ENCODE measurements at regions not wholly inside any gene's neighbourhood (a gene's known extent, or its start where the extent isn't known, plus 50 kb on each side); places are given as distances from the start of the nearest gene placed in this dataset.

DNA sequence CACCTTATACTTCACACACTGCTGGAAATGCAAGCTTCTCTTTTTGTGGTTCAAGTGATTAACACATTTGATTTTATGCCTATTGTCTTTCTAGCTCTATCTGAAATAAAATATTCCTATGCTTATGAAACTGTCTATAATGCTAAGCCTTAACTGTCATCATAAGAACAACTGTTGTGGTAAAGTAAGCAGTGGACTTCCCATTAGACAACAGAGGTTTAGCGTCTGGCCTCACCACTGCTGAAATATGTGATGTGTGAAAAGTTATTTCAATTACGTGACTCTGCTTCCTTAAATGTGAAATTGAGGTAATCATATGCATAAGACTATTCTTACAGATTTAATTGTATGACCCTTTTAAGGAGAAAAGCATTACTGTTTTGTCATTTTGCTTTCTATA is 140.2 kb upstream of the LYSMD4 start:
- TF ChIP-seq, protein P1, sequence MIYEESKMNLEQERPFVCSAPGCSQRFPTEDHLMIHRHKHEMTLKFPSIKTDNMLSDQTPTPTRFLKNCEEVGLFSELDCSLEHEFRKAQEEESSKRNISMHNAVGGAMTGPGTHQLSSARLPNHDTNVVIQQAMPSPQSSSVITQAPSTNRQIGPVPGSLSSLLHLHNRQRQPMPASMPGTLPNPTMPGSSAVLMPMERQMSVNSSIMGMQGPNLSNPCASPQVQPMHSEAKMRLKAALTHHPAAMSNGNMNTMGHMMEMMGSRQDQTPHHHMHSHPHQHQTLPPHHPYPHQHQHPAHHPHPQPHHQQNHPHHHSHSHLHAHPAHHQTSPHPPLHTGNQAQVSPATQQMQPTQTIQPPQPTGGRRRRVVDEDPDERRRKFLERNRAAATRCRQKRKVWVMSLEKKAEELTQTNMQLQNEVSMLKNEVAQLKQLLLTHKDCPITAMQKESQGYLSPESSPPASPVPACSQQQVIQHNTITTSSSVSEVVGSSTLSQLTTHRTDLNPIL (CRISPR knock-in tag; IDR thresholded peaks at IDR 0.05; ENCODE audit: low read depth) = no peak
- TF ChIP-seq OSR1 (CRISPR knock-in tag; IDR thresholded peaks at IDR 0.05) = no peak
- no peak for TF ChIP-seq ZC3H10 (CRISPR knock-in tag; IDR thresholded peaks at IDR 0.05)
- TF ChIP-seq, protein P2, sequence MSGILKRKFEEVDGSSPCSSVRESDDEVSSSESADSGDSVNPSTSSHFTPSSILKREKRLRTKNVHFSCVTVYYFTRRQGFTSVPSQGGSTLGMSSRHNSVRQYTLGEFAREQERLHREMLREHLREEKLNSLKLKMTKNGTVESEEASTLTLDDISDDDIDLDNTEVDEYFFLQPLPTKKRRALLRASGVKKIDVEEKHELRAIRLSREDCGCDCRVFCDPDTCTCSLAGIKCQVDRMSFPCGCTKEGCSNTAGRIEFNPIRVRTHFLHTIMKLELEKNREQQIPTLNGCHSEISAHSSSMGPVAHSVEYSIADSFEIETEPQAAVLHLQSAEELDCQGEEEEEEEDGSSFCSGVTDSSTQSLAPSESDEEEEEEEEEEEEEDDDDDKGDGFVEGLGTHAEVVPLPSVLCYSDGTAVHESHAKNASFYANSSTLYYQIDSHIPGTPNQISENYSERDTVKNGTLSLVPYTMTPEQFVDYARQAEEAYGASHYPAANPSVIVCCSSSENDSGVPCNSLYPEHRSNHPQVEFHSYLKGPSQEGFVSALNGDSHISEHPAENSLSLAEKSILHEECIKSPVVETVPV (CRISPR knock-in tag; IDR thresholded peaks at IDR 0.05) = no peak
- ATAC-seq = no peak

DNA sequence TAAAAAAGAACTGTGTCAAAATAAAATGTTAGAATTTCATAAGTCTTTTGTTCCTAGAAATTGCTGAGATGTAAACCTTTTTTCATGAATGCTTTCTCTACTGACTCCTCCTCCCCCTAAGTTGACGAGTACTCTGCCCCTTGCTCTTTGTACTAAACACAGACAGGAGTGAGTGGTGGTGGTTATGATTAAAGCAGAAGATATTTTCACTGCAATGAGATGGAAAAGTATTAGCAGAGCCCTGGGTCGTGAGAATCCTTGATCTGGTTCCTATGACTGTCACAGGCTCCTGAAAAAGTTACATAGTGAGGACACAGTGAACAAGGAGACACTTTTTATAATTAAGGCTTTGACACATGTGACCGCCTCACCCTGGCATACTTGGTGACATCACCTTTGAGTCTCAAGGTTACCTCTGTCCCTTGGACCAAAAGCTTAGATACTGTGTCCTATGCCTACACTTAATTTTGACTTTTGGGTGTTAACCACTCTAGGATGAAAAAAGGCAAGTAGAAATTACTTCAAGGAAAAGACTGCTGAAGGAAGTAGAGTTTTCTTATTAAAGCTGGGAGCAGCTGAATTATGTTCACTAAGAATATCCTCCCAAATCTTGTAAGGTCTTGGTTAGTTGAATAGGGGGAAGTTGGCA is 130.4 kb upstream of the LYSMD4 start:
- TF ChIP-seq TCF4 (CRISPR knock-in tag; IDR thresholded peaks at IDR 0.05; ENCODE audit: borderline replicate concordance) = no peak
- TF ChIP-seq, protein P2 (CRISPR knock-in tag; IDR thresholded peaks at IDR 0.05) = no peak
- TF ChIP-seq CSDC2 (CRISPR knock-in tag; IDR thresholded peaks at IDR 0.05) = no peak
- no peak for TF ChIP-seq BACH2 (CRISPR knock-in tag; IDR thresholded peaks at IDR 0.05; ENCODE audit: borderline replicate concordance)
- TF ChIP-seq ZFP30 (CRISPR knock-in tag; IDR thresholded peaks at IDR 0.05) = no peak
- TF ChIP-seq GLIS3 (CRISPR knock-in tag; IDR thresholded peaks at IDR 0.05) = no peak
- TF ChIP-seq PPARA (CRISPR knock-in tag; IDR thresholded peaks at IDR 0.05; ENCODE audit: borderline replicate concordance) = no peak
- TF ChIP-seq ESRRG (CRISPR knock-in tag; IDR thresholded peaks at IDR 0.05) = no peak
- TF ChIP-seq ZNF70 (CRISPR knock-in tag; IDR thresholded peaks at IDR 0.05) = no peak
- no peak for TF ChIP-seq TOX (CRISPR knock-in tag; IDR thresholded peaks at IDR 0.05; ENCODE audit: borderline replicate concordance)
- TF ChIP-seq, protein P3, sequence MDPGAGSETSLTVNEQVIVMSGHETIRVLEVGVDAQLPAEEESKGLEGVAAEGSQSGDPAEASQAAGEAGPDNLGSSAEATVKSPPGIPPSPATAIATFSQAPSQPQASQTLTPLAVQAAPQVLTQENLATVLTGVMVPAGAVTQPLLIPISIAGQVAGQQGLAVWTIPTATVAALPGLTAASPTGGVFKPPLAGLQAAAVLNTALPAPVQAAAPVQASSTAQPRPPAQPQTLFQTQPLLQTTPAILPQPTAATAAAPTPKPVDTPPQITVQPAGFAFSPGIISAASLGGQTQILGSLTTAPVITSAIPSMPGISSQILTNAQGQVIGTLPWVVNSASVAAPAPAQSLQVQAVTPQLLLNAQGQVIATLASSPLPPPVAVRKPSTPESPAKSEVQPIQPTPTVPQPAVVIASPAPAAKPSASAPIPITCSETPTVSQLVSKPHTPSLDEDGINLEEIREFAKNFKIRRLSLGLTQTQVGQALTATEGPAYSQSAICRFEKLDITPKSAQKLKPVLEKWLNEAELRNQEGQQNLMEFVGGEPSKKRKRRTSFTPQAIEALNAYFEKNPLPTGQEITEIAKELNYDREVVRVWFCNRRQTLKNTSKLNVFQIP (CRISPR knock-in tag; IDR thresholded peaks at IDR 0.05; ENCODE audit: borderline replicate concordance, low read depth) = no peak
- no peak for TF ChIP-seq ARNTL (CRISPR knock-in tag; IDR thresholded peaks at IDR 0.05; ENCODE audit: borderline replicate concordance, low read depth)
- no peak for TF ChIP-seq ZNF565 (CRISPR knock-in tag; conservative IDR thresholded peaks at IDR 0.05; ENCODE audit: low read depth)
- TF ChIP-seq RARB (CRISPR knock-in tag; IDR thresholded peaks at IDR 0.05) = no peak
- no peak for TF ChIP-seq ISL1 (CRISPR knock-in tag; IDR thresholded peaks at IDR 0.05)
- TF ChIP-seq ZNF8 (CRISPR knock-in tag; IDR thresholded peaks at IDR 0.05) = no peak
- no peak for ATAC-seq

DNA sequence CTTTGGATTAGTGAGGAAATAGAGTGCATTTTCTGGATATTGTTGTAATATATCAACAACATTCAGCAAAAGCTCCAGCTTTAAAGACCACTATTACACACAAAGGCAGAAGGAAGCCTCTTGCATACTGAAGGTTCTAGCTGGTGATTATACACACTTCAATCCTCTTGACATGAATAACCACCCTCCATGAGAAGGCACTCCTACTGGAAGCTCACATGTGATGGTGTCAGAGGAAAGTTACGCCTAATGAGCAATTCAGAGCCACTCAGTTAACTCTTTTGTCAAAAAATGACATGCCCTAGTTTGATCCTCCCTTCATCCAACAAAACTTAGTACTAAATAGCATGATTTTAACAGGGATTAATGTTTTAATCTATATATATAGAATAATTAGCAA is 124.6 kb upstream of the LYSMD4 start:
- no peak for TF ChIP-seq PPARA (CRISPR knock-in tag; IDR thresholded peaks at IDR 0.05; ENCODE audit: borderline replicate concordance)
- no peak for TF ChIP-seq ZNF70 (CRISPR knock-in tag; IDR thresholded peaks at IDR 0.05)
- ATAC-seq = no peak

DNA sequence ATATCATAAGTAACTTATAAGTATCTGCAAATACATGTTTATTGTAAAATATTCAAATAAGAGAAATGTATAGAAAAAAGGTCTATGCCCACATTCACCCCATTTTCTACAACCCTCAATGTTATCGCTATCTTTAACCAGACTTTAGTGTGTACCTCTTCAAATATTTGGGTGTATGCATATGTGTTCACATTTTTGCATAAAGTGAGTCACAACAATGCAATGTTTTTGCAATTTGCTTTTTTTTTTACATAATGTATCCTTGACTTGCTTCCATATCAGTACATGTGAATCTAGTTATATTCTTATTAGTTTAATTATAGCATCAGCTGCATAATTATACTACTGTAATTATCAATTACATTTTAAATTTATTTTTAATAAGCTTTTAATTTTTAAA is 117.3 kb upstream of the LYSMD4 start:
- ATAC-seq = no peak
- TF ChIP-seq SNAI2 (CRISPR knock-in tag; IDR thresholded peaks at IDR 0.05) (no peak), ARNTL (CRISPR knock-in tag; IDR thresholded peaks at IDR 0.05; ENCODE audit: borderline replicate concordance, low read depth) (no peak), ZNF565 (CRISPR knock-in tag; conservative IDR thresholded peaks at IDR 0.05; ENCODE audit: low read depth) (no peak), BACH2 (CRISPR knock-in tag; IDR thresholded peaks at IDR 0.05; ENCODE audit: borderline replicate concordance) (no peak), ZNF70 (CRISPR knock-in tag; IDR thresholded peaks at IDR 0.05) (no peak), GLIS3 (CRISPR knock-in tag; IDR thresholded peaks at IDR 0.05) (no peak), ESRRG (CRISPR knock-in tag; IDR thresholded peaks at IDR 0.05) (no peak), ZNF8 (CRISPR knock-in tag; IDR thresholded peaks at IDR 0.05) (no peak), RARB (CRISPR knock-in tag; IDR thresholded peaks at IDR 0.05) (no peak), TCF4 (CRISPR knock-in tag; IDR thresholded peaks at IDR 0.05; ENCODE audit: borderline replicate concordance) (no peak)
- TF ChIP-seq, protein P2 (CRISPR knock-in tag; IDR thresholded peaks at IDR 0.05) = no peak
- TF ChIP-seq, protein P1 (CRISPR knock-in tag; IDR thresholded peaks at IDR 0.05; ENCODE audit: low read depth) = no peak
- TF ChIP-seq, protein P3 (CRISPR knock-in tag; IDR thresholded peaks at IDR 0.05; ENCODE audit: borderline replicate concordance, low read depth) = no peak
- TF ChIP-seq, protein P4, sequence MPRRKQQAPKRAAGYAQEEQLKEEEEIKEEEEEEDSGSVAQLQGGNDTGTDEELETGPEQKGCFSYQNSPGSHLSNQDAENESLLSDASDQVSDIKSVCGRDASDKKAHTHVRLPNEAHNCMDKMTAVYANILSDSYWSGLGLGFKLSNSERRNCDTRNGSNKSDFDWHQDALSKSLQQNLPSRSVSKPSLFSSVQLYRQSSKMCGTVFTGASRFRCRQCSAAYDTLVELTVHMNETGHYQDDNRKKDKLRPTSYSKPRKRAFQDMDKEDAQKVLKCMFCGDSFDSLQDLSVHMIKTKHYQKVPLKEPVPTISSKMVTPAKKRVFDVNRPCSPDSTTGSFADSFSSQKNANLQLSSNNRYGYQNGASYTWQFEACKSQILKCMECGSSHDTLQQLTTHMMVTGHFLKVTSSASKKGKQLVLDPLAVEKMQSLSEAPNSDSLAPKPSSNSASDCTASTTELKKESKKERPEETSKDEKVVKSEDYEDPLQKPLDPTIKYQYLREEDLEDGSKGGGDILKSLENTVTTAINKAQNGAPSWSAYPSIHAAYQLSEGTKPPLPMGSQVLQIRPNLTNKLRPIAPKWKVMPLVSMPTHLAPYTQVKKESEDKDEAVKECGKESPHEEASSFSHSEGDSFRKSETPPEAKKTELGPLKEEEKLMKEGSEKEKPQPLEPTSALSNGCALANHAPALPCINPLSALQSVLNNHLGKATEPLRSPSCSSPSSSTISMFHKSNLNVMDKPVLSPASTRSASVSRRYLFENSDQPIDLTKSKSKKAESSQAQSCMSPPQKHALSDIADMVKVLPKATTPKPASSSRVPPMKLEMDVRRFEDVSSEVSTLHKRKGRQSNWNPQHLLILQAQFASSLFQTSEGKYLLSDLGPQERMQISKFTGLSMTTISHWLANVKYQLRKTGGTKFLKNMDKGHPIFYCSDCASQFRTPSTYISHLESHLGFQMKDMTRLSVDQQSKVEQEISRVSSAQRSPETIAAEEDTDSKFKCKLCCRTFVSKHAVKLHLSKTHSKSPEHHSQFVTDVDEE (CRISPR knock-in tag; IDR thresholded peaks at IDR 0.05) = no peak

Measured in SK-N-SH treated with all-trans-retinoic acid at 6 μM for 48 hours (cell line).